ENCODE measurements at regions not wholly inside any gene's neighbourhood (a gene's known extent, or its start where the extent isn't known, plus 50 kb on each side); places are given as distances from the start of the nearest gene placed in this dataset.

GRCh38 chr21:28752131-28752530 lies 240.5 kb downstream of the LTN1 start:
- no peak for DNase-seq (ENCODE audit: low read depth, low spot score)
- Mint-ChIP-seq H3K27ac (ENCODE audit: unreplicated experiment) (no peak overlapping the region), H3K9me3 (no peaks in the 10 kb centered on the region), H3K4me1 (no peaks in the 10 kb centered on the region), H3K4me3 (no peak overlapping the region), H3K36me3 (ENCODE audit: low read depth) (no peaks in the 10 kb centered on the region), H3K27me3 (ENCODE audit: low read depth) (no peaks in the 10 kb centered on the region)
- TF ChIP-seq CTCF (conservative IDR thresholded peaks at IDR 0.05) = no peak

- H3K27ac Mint-ChIP-seq (ENCODE audit: unreplicated experiment) = no peak overlapping the region
- no peak for DNase-seq (ENCODE audit: low read depth, low spot score)
- H3K27me3 Mint-ChIP-seq (ENCODE audit: low read depth) = no peaks in the 10 kb centered on the region
- no peaks in the 10 kb centered on the region for H3K9me3 Mint-ChIP-seq
- no peaks in the 10 kb centered on the region for H3K4me1 Mint-ChIP-seq
- no peak overlapping the region for H3K4me3 Mint-ChIP-seq
- no peak for TF ChIP-seq CTCF (conservative IDR thresholded peaks at IDR 0.05)
- H3K36me3 Mint-ChIP-seq (ENCODE audit: low read depth) = no peaks in the 10 kb centered on the region
Measured at GRCh38 chr21:28751176-28751575, 241.5 kb downstream of the LTN1 start.

GRCh38 chr21:28750565-28750964 lies 242.1 kb downstream of the LTN1 start:
- Mint-ChIP-seq H3K27ac (ENCODE audit: unreplicated experiment) (no peak overlapping the region), H3K36me3 (ENCODE audit: low read depth) (no peaks in the 10 kb centered on the region), H3K9me3 (no peaks in the 10 kb centered on the region), H3K27me3 (ENCODE audit: low read depth) (no peaks in the 10 kb centered on the region), H3K4me3 (no peak overlapping the region), H3K4me1 (no peaks in the 10 kb centered on the region)
- DNase-seq (ENCODE audit: low read depth, low spot score) = no peak
- no peak for TF ChIP-seq CTCF (conservative IDR thresholded peaks at IDR 0.05)

- no peak overlapping the region for H3K27ac Mint-ChIP-seq (ENCODE audit: unreplicated experiment)
- no peak for DNase-seq (ENCODE audit: low read depth, low spot score)
- no peaks in the 10 kb centered on the region for H3K9me3 Mint-ChIP-seq
- H3K27me3 Mint-ChIP-seq (ENCODE audit: low read depth) = no peaks in the 10 kb centered on the region
- H3K36me3 Mint-ChIP-seq (ENCODE audit: low read depth) = no peaks in the 10 kb centered on the region
- TF ChIP-seq CTCF (conservative IDR thresholded peaks at IDR 0.05) = no peak
- H3K4me1 Mint-ChIP-seq = no peaks in the 10 kb centered on the region
- no peak overlapping the region for H3K4me3 Mint-ChIP-seq
Measured at GRCh38 chr21:28749536-28749935, 243.1 kb downstream of the LTN1 start.

- no peak overlapping the region for H3K27ac Mint-ChIP-seq (ENCODE audit: unreplicated experiment)
- peaks cover under 1% of the 10 kb centered on the region for H3K4me1 Mint-ChIP-seq
- H3K4me3 Mint-ChIP-seq = no peak overlapping the region
- H3K9me3 Mint-ChIP-seq = peaks cover 2% of the 10 kb centered on the region
- no peak for TF ChIP-seq CTCF (conservative IDR thresholded peaks at IDR 0.05)
- DNase-seq (ENCODE audit: low read depth, low spot score) = no peak
- H3K27me3 Mint-ChIP-seq (ENCODE audit: low read depth) = no peaks in the 10 kb centered on the region
- H3K36me3 Mint-ChIP-seq (ENCODE audit: low read depth) = no peaks in the 10 kb centered on the region
Measured at GRCh38 chr21:28747464-28747863, 245.2 kb downstream of the LTN1 start.

- Mint-ChIP-seq H3K4me3 (no peak overlapping the region), H3K36me3 (ENCODE audit: low read depth) (no peaks in the 10 kb centered on the region), H3K9me3 (peaks cover 2% of the 10 kb centered on the region), H3K4me1 (peaks cover 5% of the 10 kb centered on the region), H3K27ac (ENCODE audit: unreplicated experiment) (no peak overlapping the region), H3K27me3 (ENCODE audit: low read depth) (no peaks in the 10 kb centered on the region)
- no peak for TF ChIP-seq CTCF (conservative IDR thresholded peaks at IDR 0.05)
- no peak for DNase-seq (ENCODE audit: low read depth, low spot score)
Measured at GRCh38 chr21:28746166-28746565, 246.5 kb downstream of the LTN1 start.

Measured in neural crest cell (in vitro differentiated cells).